Stimulated activated naive CD8-positive, alpha-beta T cell treated with anti-CD3 and anti-CD28 coated beads, Interleukin-15, amount 100 ng/mL, for 72 hours (primary cell): ENCODE measurements at regions not wholly inside any gene's neighbourhood (a gene's known extent, or its start where the extent isn't known, plus 50 kb on each side); places are given as distances from the start of the nearest gene placed in this dataset.
"Not testable (repeated sequence)": the region's sequence is repeated elsewhere in the genome, so short reads cannot be mapped to it uniquely, and the experiment has no call there.

ENCODE experiments used
- ATAC-seq: fragments of 150-1000 bp; cut with Tn5 transposase; 2 replicates; pipeline ENCODE4 v1.10.0; 2021; ENCODE audit warnings: mild to moderate bottlenecking, moderate library complexity
- DNase-seq, 2 donors: peaks; one replicate each; pipeline ENCODE4 v3.0.0; 2021 to 2022
- H3K27ac Mint-ChIP-seq, 2 donors: one replicate each; pipeline ENCODE4 v1.8.0; 2022; ENCODE audit warnings: mild to moderate bottlenecking in 2 of 2, mixed read lengths in 2 of 2, moderate library complexity in 2 of 2
- H3K27me3 Mint-ChIP-seq: one replicate; pipeline ENCODE4 v1.8.0; 2022; ENCODE audit warnings: mixed read lengths
- H3K4me1 Mint-ChIP-seq: one replicate; pipeline ENCODE4 v1.8.0; 2022; ENCODE audit warnings: mild to moderate bottlenecking, mixed read lengths
- H3K4me3 Mint-ChIP-seq, 2 donors: one replicate each; pipeline ENCODE4 v1.8.0; 2022; ENCODE audit warnings: mild to moderate bottlenecking in 2 of 2, mixed read lengths in 2 of 2, moderate library complexity in 1 of 2
- H3K9me3 Mint-ChIP-seq, 2 donors: one replicate each; pipeline ENCODE4 v1.8.0; 2022; ENCODE audit warnings: mixed read lengths in 2 of 2

DNA sequence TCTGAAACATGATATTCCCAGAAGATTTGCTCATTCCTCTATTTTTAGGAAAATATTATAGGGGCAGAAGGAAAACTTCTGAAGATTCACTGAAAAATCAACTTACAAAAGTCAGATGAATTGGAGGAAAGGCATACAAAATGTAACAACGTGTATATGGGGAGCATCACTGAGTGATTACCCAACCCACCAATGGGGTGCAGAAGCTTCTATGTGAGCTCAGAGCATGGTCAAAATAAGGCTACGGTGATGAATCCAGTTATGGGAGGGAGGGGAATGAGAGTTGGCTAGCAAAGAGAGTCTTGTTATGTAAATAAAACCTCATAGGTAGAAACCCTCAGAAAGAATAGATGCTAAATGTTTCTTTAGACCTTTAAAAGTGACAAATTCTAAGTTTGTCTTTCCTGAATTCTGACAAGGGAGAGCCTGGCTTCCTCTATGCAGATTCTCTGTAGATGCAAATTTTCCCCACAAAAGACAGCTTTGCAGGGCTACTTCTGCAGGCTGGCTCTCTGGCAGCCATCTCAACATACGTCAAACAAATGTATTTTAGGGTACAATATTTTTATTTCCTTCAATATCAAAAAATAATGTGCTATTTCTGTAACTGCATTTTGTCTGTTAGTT, 171.4 kb upstream of the NDUFV2 start:
- ATAC-seq (no peak), DNase-seq (no peak)
- H3K4me1 Mint-ChIP-seq: no peaks in the 10 kb centered on the region
- no peak overlapping the region for H3K27ac Mint-ChIP-seq
- H3K9me3 Mint-ChIP-seq: peaks cover 12 to 26% of the 10 kb centered on the region in 2 donors
- no peaks in the 10 kb centered on the region for H3K27me3 Mint-ChIP-seq
- H3K4me3 Mint-ChIP-seq: no peak overlapping the region

- Mint-ChIP-seq H3K27me3 (no peaks in the 10 kb centered on the region), H3K27ac (no peak overlapping the region)
These were observed 169.6 kb upstream of the NDUFV2 start for GRCh38 chr18:8932866-8933265.

GRCh38 chr18:8933714-8934284, 168.7 kb upstream of the NDUFV2 start:
- no peaks in the 10 kb centered on the region for H3K27me3 Mint-ChIP-seq
- ATAC-seq: no peak
- H3K4me3 Mint-ChIP-seq: no peak overlapping the region
- peaks cover 7 to 17% of the 10 kb centered on the region in 2 donors for H3K9me3 Mint-ChIP-seq
- H3K4me1 Mint-ChIP-seq: no peaks in the 10 kb centered on the region
- peak overlapping the region in 1 of 2 donors; percentile 31 for H3K27ac Mint-ChIP-seq
- no peak for DNase-seq

More at GRCh38 chr18:8932866-8933265, 169.6 kb upstream of the NDUFV2 start:
- ATAC-seq (no peak), DNase-seq (no peak)
- Mint-ChIP-seq H3K9me3 (peaks cover 8 to 20% of the 10 kb centered on the region in 2 donors), H3K4me1 (no peaks in the 10 kb centered on the region), H3K4me3 (no peak overlapping the region)

- not testable (repeated sequence) for DNase-seq, H3K9me3 Mint-ChIP-seq, ATAC-seq, H3K27ac Mint-ChIP-seq, H3K4me3 Mint-ChIP-seq, H3K4me1 Mint-ChIP-seq, H3K27me3 Mint-ChIP-seq
These were observed 167.2 kb upstream of the NDUFV2 start for GRCh38 chr18:8935346-8935745.

DNA sequence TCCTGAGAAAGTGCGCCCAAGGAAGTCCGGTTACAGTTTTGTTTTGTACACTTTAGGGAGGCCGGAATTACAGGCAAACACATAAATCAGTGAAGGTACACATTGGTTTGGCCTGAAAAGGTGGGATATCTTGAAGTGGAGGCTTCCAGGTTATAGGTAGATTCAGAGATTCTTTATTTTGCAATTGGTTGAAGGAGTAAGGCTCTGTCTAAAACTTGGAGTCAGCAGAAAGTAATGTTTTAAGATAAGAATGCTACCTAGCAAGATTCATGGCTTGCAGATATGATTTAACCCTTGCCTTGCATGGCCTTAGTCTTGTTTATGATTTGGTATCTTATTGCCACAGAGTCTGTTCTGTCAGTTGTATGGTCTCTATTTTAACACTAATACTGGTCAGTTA, 165.9 kb upstream of the NDUFV2 start:
- Mint-ChIP-seq H3K4me1 (no peaks in the 10 kb centered on the region), H3K9me3 (no peaks in the 10 kb centered on the region), H3K27me3 (no peaks in the 10 kb centered on the region), H3K4me3 (no peak overlapping the region), H3K27ac (no peak overlapping the region)
- ATAC-seq (no peak), DNase-seq (no peak)

DNA sequence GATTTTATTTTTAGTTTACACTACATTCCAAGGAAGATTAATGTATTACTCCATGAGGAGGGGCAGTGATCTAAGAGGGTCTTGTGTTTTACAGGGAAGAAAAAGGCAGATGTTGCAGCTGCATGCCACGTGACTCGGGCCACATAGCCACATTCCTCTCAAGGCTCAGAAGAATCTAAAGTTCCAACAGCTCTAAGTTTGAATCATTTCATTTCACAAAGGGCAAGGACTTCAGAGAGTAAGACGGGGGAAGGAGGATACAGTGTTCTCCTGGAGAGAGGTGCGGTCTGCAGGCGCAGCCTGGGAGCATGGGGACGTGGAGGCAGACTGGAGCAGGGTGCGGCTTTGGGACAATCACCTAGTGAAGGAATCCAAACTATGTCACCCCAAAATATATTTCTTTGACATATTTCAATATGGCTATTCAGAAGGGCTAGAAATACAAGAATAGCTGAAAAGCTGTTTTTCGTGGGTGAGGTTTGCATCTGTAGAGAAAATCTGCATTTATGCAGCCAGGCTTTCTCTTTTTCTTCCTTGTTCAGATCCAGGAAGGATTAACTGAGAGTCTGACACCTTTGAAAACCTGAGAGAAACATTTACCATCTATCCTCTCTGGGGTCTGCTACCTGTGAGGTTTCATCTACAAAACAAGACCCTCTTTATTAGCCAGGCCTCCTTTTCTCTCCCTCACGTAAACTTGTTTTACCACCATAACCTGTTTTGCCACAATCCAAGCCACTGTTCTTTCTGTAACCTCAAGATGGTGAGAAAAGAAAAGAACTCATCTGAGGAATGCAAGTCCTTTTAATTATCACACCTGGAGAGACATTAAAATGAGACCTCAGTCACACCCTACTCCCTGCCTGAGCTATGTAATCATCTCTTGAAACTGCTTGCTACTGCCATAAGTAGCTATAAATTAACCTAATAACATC, 165.1 kb upstream of the NDUFV2 start:
- no peaks in the 10 kb centered on the region for H3K4me1 Mint-ChIP-seq
- no peaks in the 10 kb centered on the region for H3K9me3 Mint-ChIP-seq
- no peak overlapping the region for H3K4me3 Mint-ChIP-seq
- DNase-seq: no peak
- ATAC-seq: no peak
- H3K27me3 Mint-ChIP-seq: no peaks in the 10 kb centered on the region
- H3K27ac Mint-ChIP-seq: no peak overlapping the region

- no peak overlapping the region for H3K4me3 Mint-ChIP-seq
- DNase-seq (no peak), ATAC-seq (no peak)
These were observed 163.7 kb upstream of the NDUFV2 start for GRCh38 chr18:8938817-8939216.

GRCh38 chr18:8942021-8942908, 160.2 kb upstream of the NDUFV2 start:
- no peak overlapping the region for H3K4me3 Mint-ChIP-seq
- DNase-seq (no peak), ATAC-seq (no peak)
- peaks cover 7% of the 10 kb centered on the region for H3K27me3 Mint-ChIP-seq
- no peak overlapping the region for H3K27ac Mint-ChIP-seq
- peaks cover 0 to 4% of the 10 kb centered on the region in 2 donors for H3K9me3 Mint-ChIP-seq
- no peaks in the 10 kb centered on the region for H3K4me1 Mint-ChIP-seq

More at GRCh38 chr18:8938817-8939216, 163.7 kb upstream of the NDUFV2 start:
- Mint-ChIP-seq H3K9me3 (no peaks in the 10 kb centered on the region), H3K27ac (no peak overlapping the region), H3K4me1 (no peaks in the 10 kb centered on the region), H3K27me3 (no peaks in the 10 kb centered on the region)

DNA sequence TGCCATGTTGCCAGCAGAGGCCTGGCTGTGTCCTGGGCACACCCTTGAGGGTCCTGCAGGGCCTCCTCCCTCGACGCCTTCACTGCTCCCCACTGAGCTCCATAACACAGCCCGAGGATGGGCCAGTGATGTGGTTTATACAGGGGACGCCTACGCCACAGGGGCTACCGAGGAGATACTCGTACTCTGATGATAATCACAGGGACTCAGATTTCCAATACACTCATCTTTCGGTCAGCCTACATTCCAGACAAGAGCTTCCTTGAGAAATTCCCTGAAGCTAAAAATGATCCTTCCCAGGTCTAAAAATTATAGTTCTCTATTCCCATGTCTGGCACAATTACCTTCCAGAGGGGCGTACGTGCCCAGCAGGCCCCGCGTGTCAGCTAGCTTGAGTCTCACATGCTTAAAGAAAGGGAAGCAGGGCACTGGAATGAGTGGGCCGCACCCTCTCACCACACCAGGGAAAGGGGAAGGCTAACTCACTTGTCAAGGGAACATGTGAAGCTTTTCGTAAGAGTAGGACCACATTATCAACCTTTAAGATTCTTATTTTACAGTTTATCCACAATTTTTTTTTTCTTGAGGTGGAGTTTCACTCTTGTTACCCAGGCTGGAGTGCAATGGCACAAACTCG, 159.5 kb upstream of the NDUFV2 start:
- Mint-ChIP-seq H3K27me3 (peaks cover 7% of the 10 kb centered on the region), H3K27ac (no peak overlapping the region), H3K4me1 (no peaks in the 10 kb centered on the region), H3K9me3 (peaks cover 0 to 4% of the 10 kb centered on the region in 2 donors), H3K4me3 (no peak overlapping the region)
- DNase-seq (no peak), ATAC-seq (no peak)

GRCh38 chr18:8943900-8944870, 158.3 kb upstream of the NDUFV2 start:
- DNase-seq (no peak), ATAC-seq (no peak)
- no peak overlapping the region for H3K4me3 Mint-ChIP-seq
- H3K4me1 Mint-ChIP-seq: no peaks in the 10 kb centered on the region
- no peak overlapping the region for H3K27ac Mint-ChIP-seq
- peaks cover 0 to 4% of the 10 kb centered on the region in 2 donors for H3K9me3 Mint-ChIP-seq
- H3K27me3 Mint-ChIP-seq: peaks cover 7% of the 10 kb centered on the region

- peaks cover 7% of the 10 kb centered on the region for H3K27me3 Mint-ChIP-seq
These were observed 157.6 kb upstream of the NDUFV2 start for GRCh38 chr18:8944871-8945245.

DNA sequence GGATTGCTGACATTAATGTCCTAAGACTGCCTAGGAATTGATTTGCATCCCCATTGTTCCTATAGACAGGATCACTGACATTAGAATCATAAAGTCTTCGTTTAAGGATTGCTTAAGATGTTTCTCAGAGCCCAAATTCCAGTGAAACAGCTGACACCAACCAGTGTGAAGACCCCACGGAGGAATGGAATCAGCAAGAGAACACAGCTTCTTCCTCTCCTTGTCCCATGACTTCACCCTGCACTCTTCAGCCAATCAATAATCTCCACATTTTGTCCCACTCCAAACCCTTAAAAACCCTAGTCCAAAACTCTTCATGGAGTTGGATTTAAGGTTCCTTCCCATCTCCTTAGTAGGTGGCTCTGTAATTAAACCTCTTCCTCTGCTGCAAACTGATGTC, 157.0 kb upstream of the NDUFV2 start:
- Mint-ChIP-seq H3K4me3 (no peak overlapping the region), H3K9me3 (peaks cover 0 to 4% of the 10 kb centered on the region in 2 donors), H3K27ac (no peak overlapping the region), H3K4me1 (no peaks in the 10 kb centered on the region), H3K27me3 (peaks cover 7% of the 10 kb centered on the region)
- ATAC-seq (no peak), DNase-seq (no peak)

More at GRCh38 chr18:8944871-8945245, 157.6 kb upstream of the NDUFV2 start:
- ATAC-seq (no peak), DNase-seq (no peak)
- Mint-ChIP-seq H3K4me1 (no peaks in the 10 kb centered on the region), H3K4me3 (no peak overlapping the region), H3K9me3 (peaks cover 0 to 4% of the 10 kb centered on the region in 2 donors), H3K27ac (no peak overlapping the region)

DNA sequence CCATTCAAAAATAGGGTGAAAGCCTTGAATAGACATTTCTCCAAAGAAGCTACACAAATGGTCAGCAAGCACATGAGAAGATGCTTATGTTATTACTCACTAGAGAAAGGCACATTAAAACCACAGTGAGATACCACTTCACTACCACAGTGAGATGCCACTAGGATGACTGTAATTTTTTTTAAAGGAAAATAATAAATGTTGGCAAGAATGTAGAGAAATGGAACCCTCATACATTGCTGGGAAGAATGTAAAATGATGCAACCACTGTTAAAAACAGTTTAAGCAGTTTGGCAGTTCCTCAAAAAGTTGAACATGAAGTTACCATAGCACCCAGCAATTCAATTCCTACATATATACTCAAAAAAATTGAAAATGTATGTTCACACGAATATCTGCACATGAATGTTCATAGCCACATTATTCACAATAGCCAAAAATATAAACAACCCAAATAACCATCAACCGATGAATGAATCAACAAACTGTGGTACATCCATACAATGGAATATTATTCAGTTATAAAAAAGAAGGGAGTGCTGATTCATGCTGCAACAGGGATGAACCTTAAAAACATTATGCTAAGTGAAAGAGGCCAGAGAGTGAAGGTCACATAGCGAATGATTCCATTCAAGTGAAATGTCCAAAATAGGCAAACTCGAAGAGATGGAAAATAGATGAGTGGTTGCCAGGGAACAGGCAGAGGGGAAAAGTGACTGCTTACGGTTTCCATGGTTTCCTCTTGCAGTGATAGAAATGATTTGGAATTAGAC, 156.2 kb upstream of the NDUFV2 start:
- H3K27ac Mint-ChIP-seq: no peak overlapping the region
- H3K27me3 Mint-ChIP-seq: peaks cover 7% of the 10 kb centered on the region
- H3K4me3 Mint-ChIP-seq: no peak overlapping the region
- H3K9me3 Mint-ChIP-seq: peaks cover 0 to 4% of the 10 kb centered on the region in 2 donors
- DNase-seq (no peak), ATAC-seq (no peak)
- no peaks in the 10 kb centered on the region for H3K4me1 Mint-ChIP-seq
